ENCODE measurements at regions not wholly inside any gene's neighbourhood (a gene's known extent, or its start where the extent isn't known, plus 50 kb on each side); places are given as distances from the start of the nearest gene placed in this dataset.

GRCh38 chr5:148920646-148921288 is 94.4 kb downstream of the ADRB2 start:
- no peak for FAIRE-seq
- no peak overlapping the region for H3K9ac ChIP-seq (ENCODE audit: control insufficient read depth, extremely low read depth, insufficient read depth, low read length)
- H4K20me1 ChIP-seq (ENCODE audit: control insufficient read depth, extremely low read depth, insufficient read depth, low read length), result no peaks in the 10 kb centered on the region

GRCh38 chr5:148921350-148921749 is 94.9 kb downstream of the ADRB2 start:
- H3K4me2 ChIP-seq (ENCODE audit: control insufficient read depth, extremely low read depth, insufficient read depth, low read depth, low read length), result no peak overlapping the region
- H2AFZ ChIP-seq (ENCODE audit: control insufficient read depth, low read length), result no peak overlapping the region
- no peak overlapping the region for H3K4me3 ChIP-seq (ENCODE audit: control insufficient read depth in 2 of 3, extremely low read depth in 1 of 3, insufficient read depth in 2 of 3, low read depth in 1 of 3, low read length in 3 of 3)
- H4K20me1 ChIP-seq (ENCODE audit: control insufficient read depth, extremely low read depth, insufficient read depth, low read length), result no peaks in the 10 kb centered on the region
- TF ChIP-seq CTCF (optimal IDR thresholded peaks at IDR 0.05 in 1 of 3, IDR thresholded peaks at IDR 0.05 in 1 of 3, conservative IDR thresholded peaks at IDR 0.05 in 1 of 3; ENCODE audit: extremely low read depth in 1 of 3, insufficient read depth in 2 of 3, low read length in 3 of 3) (no peak), EZH2 (IDR thresholded peaks at IDR 0.05; ENCODE audit: low read length) (no peak)
- H3K9ac ChIP-seq (ENCODE audit: control insufficient read depth, extremely low read depth, insufficient read depth, low read length), result no peak overlapping the region
- FAIRE-seq, result no peak
- peaks cover 6% of the 10 kb centered on the region for H3K4me1 ChIP-seq (ENCODE audit: control insufficient read depth, extremely low read depth, insufficient read depth, low read length)
- no peaks in the 10 kb centered on the region for H3K9me3 ChIP-seq (ENCODE audit: control insufficient read depth, low read depth, low read length)
- H3K36me3 ChIP-seq (ENCODE audit: control insufficient read depth in 2 of 2, extremely low read depth in 1 of 2, insufficient read depth in 2 of 2, low read length in 2 of 2), result no peaks in the 10 kb centered on the region
- no peaks in the 10 kb centered on the region for H3K27me3 ChIP-seq (ENCODE audit: control insufficient read depth, extremely low read depth, insufficient read depth, low read length)
- no peaks in the 10 kb centered on the region for H3K79me2 ChIP-seq (ENCODE audit: control insufficient read depth, insufficient read depth, low read length)
- no peak for DNase-seq (ENCODE audit: low read depth, low spot score)
- H3K9me1 ChIP-seq (ENCODE audit: control insufficient read depth, extremely low read depth, insufficient read depth, low read length), result no peaks in the 10 kb centered on the region
- no peak overlapping the region for H3K27ac ChIP-seq (ENCODE audit: control insufficient read depth, insufficient read depth, low read length)
- dilution Hi-C loops (cut with MboI; ENCODE audit: extremely low pct_ligation_motif_present, low sequenced_read_pairs), result no loop called here

More at GRCh38 chr5:148920646-148921288, 94.4 kb downstream of the ADRB2 start:
- no peaks in the 10 kb centered on the region for H3K27me3 ChIP-seq (ENCODE audit: control insufficient read depth, extremely low read depth, insufficient read depth, low read length)
- no peaks in the 10 kb centered on the region for H3K9me3 ChIP-seq (ENCODE audit: control insufficient read depth, low read depth, low read length)
- peaks cover 12% of the 10 kb centered on the region for H3K4me1 ChIP-seq (ENCODE audit: control insufficient read depth, extremely low read depth, insufficient read depth, low read length)
- no peak for DNase-seq (ENCODE audit: low read depth, low spot score)
- dilution Hi-C loops (cut with MboI; ENCODE audit: extremely low pct_ligation_motif_present, low sequenced_read_pairs), result no loop called here
- no peaks in the 10 kb centered on the region for H3K9me1 ChIP-seq (ENCODE audit: control insufficient read depth, extremely low read depth, insufficient read depth, low read length)
- TF ChIP-seq EZH2 (IDR thresholded peaks at IDR 0.05; ENCODE audit: low read length) (no peak), CTCF (optimal IDR thresholded peaks at IDR 0.05 in 1 of 3, IDR thresholded peaks at IDR 0.05 in 1 of 3, conservative IDR thresholded peaks at IDR 0.05 in 1 of 3; ENCODE audit: extremely low read depth in 1 of 3, insufficient read depth in 2 of 3, low read length in 3 of 3) (no peak)
- H3K4me3 ChIP-seq (ENCODE audit: control insufficient read depth in 2 of 3, extremely low read depth in 1 of 3, insufficient read depth in 2 of 3, low read depth in 1 of 3, low read length in 3 of 3), result no peak overlapping the region
- H3K4me2 ChIP-seq (ENCODE audit: control insufficient read depth, extremely low read depth, insufficient read depth, low read depth, low read length), result no peak overlapping the region
- no peak overlapping the region for H3K27ac ChIP-seq (ENCODE audit: control insufficient read depth, insufficient read depth, low read length)
- H3K79me2 ChIP-seq (ENCODE audit: control insufficient read depth, insufficient read depth, low read length), result no peaks in the 10 kb centered on the region
- H2AFZ ChIP-seq (ENCODE audit: control insufficient read depth, low read length), result peak overlapping the region; percentile 19
- H3K36me3 ChIP-seq (ENCODE audit: control insufficient read depth in 2 of 2, extremely low read depth in 1 of 2, insufficient read depth in 2 of 2, low read length in 2 of 2), result no peaks in the 10 kb centered on the region
